SK-N-SH (cell line): ENCODE measurements at regions not wholly inside any gene's neighbourhood (a gene's known extent, or its start where the extent isn't known, plus 50 kb on each side); places are given as distances from the start of the nearest gene placed in this dataset.

Experiments
- CTCF ChIA-PET: fragments of 300-600, 350-600 bp; formaldehyde crosslinking; extraction: SDS; loops from one replicate; lab custom pipeline; 2021; lab: Yijun Ruan, JAX
- POLR2A ChIA-PET: fragments of 350-600 bp; sonication (Branson Sonifier 250); formaldehyde crosslinking; extraction: SDS; loops from one replicate; lab custom pipeline; 2020; ENCODE audit warnings: antibody characterized with exemption, inconsistent platforms; lab: Yijun Ruan, JAX
- DNase-seq: peaks from one replicate; pipeline ENCODE4 v3.0.0; 2012
- H2AFZ ChIP-seq: fragments of 200-600 bp; sonication (generic); 2 replicates; pipeline ENCODE4 v1.8.1; 2016; ENCODE audit warnings: antibody characterized with exemption, mild to moderate bottlenecking, low read depth
- H3F3A ChIP-seq: fragments of 200-600 bp; sonication (generic); replicated peaks from 2 replicates; pipeline ENCODE3; 2016; ENCODE audit warnings: antibody characterized with exemption, mild to moderate bottlenecking; ENCODE audit not compliant: insufficient read depth
- H3K27ac ChIP-seq, 2 experiments: fragments of 200-500 bp in 1 of 2; fragments of 200-600 bp in 1 of 2; sonication (Bioruptor generic) in 1 of 2; sonication (generic), shearing (Covaris generic) in 1 of 2; 2 replicates each; pipeline versions ENCODE4 v1.5.1 to v1.6.1; 2014 to 2016; ENCODE audit warnings: low read depth in 2 of 2, inconsistent platforms in 1 of 2, low read length in 1 of 2, mild to moderate bottlenecking in 1 of 2, mixed read lengths in 1 of 2
- H3K27me3 ChIP-seq: fragments of 200-600 bp; sonication (generic), shearing (Covaris generic); 2 replicates; pipeline ENCODE4 v1.6.1; 2016; ENCODE audit warnings: mixed run types; ENCODE audit not compliant: insufficient read depth
- H3K36me3 ChIP-seq, 2 experiments: fragments of 200-500 bp in 1 of 2; fragments of 200-600 bp in 1 of 2; sonication (Bioruptor generic) in 1 of 2; sonication (generic) in 1 of 2; replicated peaks in 1 of 2; 2 replicates each; pipeline versions ENCODE3 to v1.5.1; 2014 to 2016; ENCODE audit warnings: low read length in 1 of 2, mild to moderate bottlenecking in 1 of 2; ENCODE audit not compliant: insufficient read depth in 2 of 2, control insufficient read depth in 1 of 2
- H3K4me1 ChIP-seq, 2 experiments: fragments of 200-500 bp in 1 of 2; fragments of 200-600 bp in 1 of 2; sonication (Bioruptor generic) in 1 of 2; sonication (generic), shearing (Covaris generic) in 1 of 2; 2 replicates each; pipeline versions ENCODE4 v1.5.1 to v1.6.1; 2014 to 2016; ENCODE audit warnings: low read depth in 1 of 2, low read length in 1 of 2, mixed run types in 1 of 2; ENCODE audit not compliant: insufficient read depth in 2 of 2, control insufficient read depth in 1 of 2
- H3K4me2 ChIP-seq: fragments of 200-600 bp; sonication (generic), shearing (Covaris generic); 2 replicates; pipeline ENCODE4 v1.6.1; 2017; ENCODE audit warnings: mixed run types
- H3K4me3 ChIP-seq, 2 experiments: fragments of 200-500 bp in 1 of 2; fragments of 200-600 bp in 1 of 2; sonication (Bioruptor generic) in 1 of 2; sonication (generic), shearing (Covaris generic) in 1 of 2; 2 replicates each; pipeline versions ENCODE4 v1.5.1 to v1.8.1; 2014 to 2016; ENCODE audit warnings: low read depth in 2 of 2, inconsistent platforms in 1 of 2, low read length in 1 of 2, mild to moderate bottlenecking in 1 of 2, mixed read lengths in 1 of 2, moderate library complexity in 1 of 2
- H3K79me2 ChIP-seq: fragments of 200-600 bp; sonication (generic); 2 replicates; pipeline ENCODE4 v1.8.1; 2017; ENCODE audit warnings: mild to moderate bottlenecking; ENCODE audit not compliant: insufficient read depth
- H3K9ac ChIP-seq: fragments of 200-600 bp; sonication (generic); 2 replicates; pipeline ENCODE4 v1.6.1; 2017; ENCODE audit warnings: mixed run types
- H3K9me2 ChIP-seq: fragments of 200-600 bp; sonication (generic); 2 replicates; pipeline ENCODE4 v1.6.1; 2017; ENCODE audit warnings: mixed run types
- H3K9me3 ChIP-seq: fragments of 200-600 bp; sonication (generic); 2 replicates; pipeline ENCODE4 v1.6.1; 2017; ENCODE audit warnings: mixed run types, mild to moderate bottlenecking, moderate library complexity
- H4K20me1 ChIP-seq: fragments of 200-600 bp; sonication (generic); 2 replicates; pipeline ENCODE4 v1.6.1; 2017; ENCODE audit warnings: mild to moderate bottlenecking, mixed run types; ENCODE audit not compliant: insufficient read depth
- ELF1 ChIP-seq: IDR thresholded peaks from 2 replicates; pipeline ENCODE4 v1.4.0; 2012
- EZH2phosphoT487 ChIP-seq: fragments of 200-600 bp; sonication (generic); IDR thresholded peaks from 2 replicates; pipeline ENCODE4 v1.6.1; 2017; ENCODE audit warnings: low read depth, mixed run types, mild to moderate bottlenecking, antibody characterized with exemption, moderate library complexity, borderline replicate concordance
- FOSL2 ChIP-seq: IDR thresholded peaks from 2 replicates; pipeline ENCODE4 v1.4.0; 2012; ENCODE audit warnings: low read depth, mild to moderate bottlenecking, moderate library complexity, borderline replicate concordance
- FOXM1 ChIP-seq: IDR thresholded peaks from 2 replicates; pipeline ENCODE4 v1.4.0; 2012; ENCODE audit warnings: low read depth, mild to moderate bottlenecking
- JUND ChIP-seq: IDR thresholded peaks from 2 replicates; pipeline ENCODE4 v1.4.0; 2012
- MEF2A ChIP-seq: IDR thresholded peaks from 2 replicates; pipeline ENCODE4 v1.4.0; 2012; ENCODE audit warnings: low read depth, borderline replicate concordance
- MXI1 ChIP-seq: IDR thresholded peaks from 2 replicates; pipeline ENCODE4 v1.6.1; 2012; ENCODE audit warnings: mild to moderate bottlenecking, low read depth, low read length, improper control_type of control experiment
- POLR2AphosphoS5 ChIP-seq: IDR thresholded peaks from 2 replicates; pipeline ENCODE4 v1.6.1; 2012; ENCODE audit warnings: low read depth, low read length
- RAD21 ChIP-seq: IDR thresholded peaks from 2 replicates; pipeline ENCODE4 v1.6.1; 2012; ENCODE audit warnings: mild to moderate bottlenecking, low read length
- RCOR1 ChIP-seq: fragments of 150-350 bp; IDR thresholded peaks from 2 replicates; pipeline ENCODE4 v1.6.1; 2017; ENCODE audit warnings: antibody characterized with exemption, low read length
- RFX5 ChIP-seq: IDR thresholded peaks from 2 replicates; pipeline ENCODE4 v1.6.1; 2012; ENCODE audit warnings: mild to moderate bottlenecking, improper control_type of control experiment, low read length
- RXRA ChIP-seq: IDR thresholded peaks from 2 replicates; pipeline ENCODE4 v1.4.0; 2012; ENCODE audit warnings: low read depth, mild to moderate bottlenecking, borderline replicate concordance
- SIN3A ChIP-seq: IDR thresholded peaks from 2 replicates; pipeline ENCODE4 v1.6.1; 2012; ENCODE audit warnings: low read depth, mild to moderate bottlenecking, low read length, moderate library complexity, borderline replicate concordance
- SMC3 ChIP-seq: IDR thresholded peaks from 2 replicates; pipeline ENCODE4 v1.6.1; 2012; ENCODE audit warnings: low read depth, low read length, improper control_type of control experiment
- TAF1 ChIP-seq: IDR thresholded peaks from 2 replicates; pipeline ENCODE4 v1.6.1; 2012; ENCODE audit warnings: low read depth, mild to moderate bottlenecking, low read length, moderate library complexity, borderline replicate concordance
- TEAD4 ChIP-seq: IDR thresholded peaks from 2 replicates; pipeline ENCODE4 v1.4.0; 2012; ENCODE audit warnings: mild to moderate bottlenecking, borderline replicate concordance; ENCODE audit not compliant: insufficient read depth
- YY1 ChIP-seq: IDR thresholded peaks from 2 replicates; pipeline ENCODE4 v1.4.0; 2012; ENCODE audit warnings: low read depth, mild to moderate bottlenecking
- WGBS: methylation state at CpG from one replicate; pipeline ENCODE4 v1.1.6; 2017; ENCODE audit warnings: low lambda C conversion rate; 5-methylcytosine and 5-hydroxymethylcytosine counted together
- TF ChIP-seq, protein P1 (sequence below): IDR thresholded peaks from 2 replicates; pipeline ENCODE4 v1.4.0; 2012; ENCODE audit warnings: low read depth, borderline replicate concordance
- TF ChIP-seq, protein P2 (sequence below): IDR thresholded peaks from 2 replicates; pipeline ENCODE4 v1.4.0; 2012; ENCODE audit warnings: low read depth
- TF ChIP-seq, protein P3 (sequence below): fragments of 150-350 bp; IDR thresholded peaks from 2 replicates; pipeline ENCODE4 v1.6.1; 2017; ENCODE audit warnings: antibody characterized with exemption, low read length, low read depth, borderline replicate concordance

DNA sequence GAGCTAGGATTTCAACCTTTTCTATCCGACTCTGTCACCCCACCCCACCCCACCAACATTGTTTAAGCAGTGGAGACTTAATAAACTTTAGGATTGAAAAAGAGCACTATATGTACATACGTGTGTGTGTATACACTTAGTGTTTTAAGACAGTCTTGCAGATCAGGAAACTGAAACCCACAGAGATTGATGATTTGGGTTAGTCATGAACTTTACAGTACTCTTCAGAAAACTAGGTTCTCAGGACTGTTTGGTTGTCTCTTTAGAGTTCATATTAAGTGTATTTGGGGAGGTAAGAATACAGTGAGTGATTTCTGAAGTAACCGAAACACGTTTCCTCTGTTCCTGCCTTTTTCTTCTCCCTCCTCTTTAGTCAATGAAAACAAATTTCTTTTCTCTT is 1043.1 kb downstream of the TLE1 start:
- no peaks in the 10 kb centered on the region for H3K9me2 ChIP-seq
- H3K79me2 ChIP-seq, result no peaks in the 10 kb centered on the region
- no peaks in the 10 kb centered on the region for H3K27me3 ChIP-seq
- H3K4me2 ChIP-seq, result no peak overlapping the region
- ChIA-PET POLR2A (no interaction called here), CTCF (no interaction called here)
- H3K4me1 ChIP-seq, result 0 out of 4 replicates have a peak, but pooled peaks cover 0 to 4% of the 10 kb centered on the region in 2 experiments
- TF ChIP-seq SMC3 (no peak), RCOR1 (no peak), JUND (no peak), SIN3A (no peak), MEF2A (no peak), FOSL2 (no peak), TAF1 (no peak), RAD21 (no peak), YY1 (no peak), RFX5 (no peak), FOXM1 (no peak), ELF1 (no peak), RXRA (no peak), POLR2AphosphoS5 (no peak), EZH2phosphoT487 (no peak), MXI1 (no peak), TEAD4 (no peak)
- TF ChIP-seq, protein P1, sequence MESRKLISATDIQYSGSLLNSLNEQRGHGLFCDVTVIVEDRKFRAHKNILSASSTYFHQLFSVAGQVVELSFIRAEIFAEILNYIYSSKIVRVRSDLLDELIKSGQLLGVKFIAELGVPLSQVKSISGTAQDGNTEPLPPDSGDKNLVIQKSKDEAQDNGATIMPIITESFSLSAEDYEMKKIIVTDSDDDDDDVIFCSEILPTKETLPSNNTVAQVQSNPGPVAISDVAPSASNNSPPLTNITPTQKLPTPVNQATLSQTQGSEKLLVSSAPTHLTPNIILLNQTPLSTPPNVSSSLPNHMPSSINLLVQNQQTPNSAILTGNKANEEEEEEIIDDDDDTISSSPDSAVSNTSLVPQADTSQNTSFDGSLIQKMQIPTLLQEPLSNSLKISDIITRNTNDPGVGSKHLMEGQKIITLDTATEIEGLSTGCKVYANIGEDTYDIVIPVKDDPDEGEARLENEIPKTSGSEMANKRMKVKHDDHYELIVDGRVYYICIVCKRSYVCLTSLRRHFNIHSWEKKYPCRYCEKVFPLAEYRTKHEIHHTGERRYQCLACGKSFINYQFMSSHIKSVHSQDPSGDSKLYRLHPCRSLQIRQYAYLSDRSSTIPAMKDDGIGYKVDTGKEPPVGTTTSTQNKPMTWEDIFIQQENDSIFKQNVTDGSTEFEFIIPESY, result no peak
- TF ChIP-seq, protein P2, sequence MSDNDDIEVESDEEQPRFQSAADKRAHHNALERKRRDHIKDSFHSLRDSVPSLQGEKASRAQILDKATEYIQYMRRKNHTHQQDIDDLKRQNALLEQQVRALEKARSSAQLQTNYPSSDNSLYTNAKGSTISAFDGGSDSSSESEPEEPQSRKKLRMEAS, result no peak
- TF ChIP-seq, protein P3, sequence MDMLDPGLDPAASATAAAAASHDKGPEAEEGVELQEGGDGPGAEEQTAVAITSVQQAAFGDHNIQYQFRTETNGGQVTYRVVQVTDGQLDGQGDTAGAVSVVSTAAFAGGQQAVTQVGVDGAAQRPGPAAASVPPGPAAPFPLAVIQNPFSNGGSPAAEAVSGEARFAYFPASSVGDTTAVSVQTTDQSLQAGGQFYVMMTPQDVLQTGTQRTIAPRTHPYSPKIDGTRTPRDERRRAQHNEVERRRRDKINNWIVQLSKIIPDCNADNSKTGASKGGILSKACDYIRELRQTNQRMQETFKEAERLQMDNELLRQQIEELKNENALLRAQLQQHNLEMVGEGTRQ, result no peak
- no peak overlapping the region for H3K9ac ChIP-seq
- H3F3A ChIP-seq, result no peaks in the 10 kb centered on the region
- no peak overlapping the region for H2AFZ ChIP-seq
- no peak for DNase-seq
- H3K36me3 ChIP-seq, result no peaks in the 10 kb centered on the region
- H3K9me3 ChIP-seq, result no peaks in the 10 kb centered on the region; the same call in 1 of the 2 replicates
- no peaks in the 10 kb centered on the region for H4K20me1 ChIP-seq
- no peak overlapping the region for H3K27ac ChIP-seq
- WGBS, result 50% methylated on average over 4 of the region's 4 CpGs
- no peak overlapping the region for H3K4me3 ChIP-seq
